ENCODE measurements at regions not wholly inside any gene's neighbourhood (a gene's known extent, or its start where the extent isn't known, plus 50 kb on each side); places are given as distances from the start of the nearest gene placed in this dataset.

- TF ChIP-seq POLR2A (IDR thresholded peaks at IDR 0.05): no peak
- TF ChIP-seq CTCF (IDR thresholded peaks at IDR 0.05): no peak
Observed at GRCh38 chr17:52824542-52824941, 666.0 kb upstream of the CA10 start.

Measured in tibial nerve (tissue), 3 donors.